ENCODE measurements at regions not wholly inside any gene's neighbourhood (a gene's known extent, or its start where the extent isn't known, plus 50 kb on each side); places are given as distances from the start of the nearest gene placed in this dataset.

DNA sequence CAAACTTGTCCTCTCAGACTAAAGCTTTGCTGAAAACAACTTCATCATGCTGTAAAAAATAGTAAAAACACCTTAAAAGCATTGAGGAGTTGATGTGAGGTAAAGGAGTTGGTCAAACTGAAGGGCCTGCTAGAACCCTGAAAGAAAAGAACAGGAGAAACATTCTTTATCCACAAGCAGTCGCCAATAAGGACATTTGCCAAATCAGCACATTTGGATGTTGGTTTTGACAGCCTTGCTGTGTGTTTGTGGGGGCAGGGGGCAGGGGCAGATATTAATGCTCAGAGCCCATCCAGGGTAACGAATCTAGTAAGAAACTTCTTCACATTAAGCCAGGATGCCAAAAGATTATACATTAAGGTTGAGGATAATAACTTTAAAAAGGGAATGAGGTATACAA, 399.9 kb upstream of the ZFHX3 start:
- no peaks in the 10 kb centered on the region for H3K36me3 ChIP-seq
- TF ChIP-seq Cebpa-rat (IDR thresholded peaks at IDR 0.05), result no peak
- no peaks in the 10 kb centered on the region for H4K20me1 ChIP-seq
- no peak overlapping the region for H3K9ac ChIP-seq
- H3K27me3 ChIP-seq, result no peaks in the 10 kb centered on the region
- no peaks in the 10 kb centered on the region for H3K4me1 ChIP-seq
- H3K4me3 ChIP-seq, result no peak overlapping the region
- peaks cover 32% of the 10 kb centered on the region for H3K9me3 ChIP-seq
- no peak overlapping the region for H3K27ac ChIP-seq
- no peak overlapping the region for H3K4me2 ChIP-seq

DNA sequence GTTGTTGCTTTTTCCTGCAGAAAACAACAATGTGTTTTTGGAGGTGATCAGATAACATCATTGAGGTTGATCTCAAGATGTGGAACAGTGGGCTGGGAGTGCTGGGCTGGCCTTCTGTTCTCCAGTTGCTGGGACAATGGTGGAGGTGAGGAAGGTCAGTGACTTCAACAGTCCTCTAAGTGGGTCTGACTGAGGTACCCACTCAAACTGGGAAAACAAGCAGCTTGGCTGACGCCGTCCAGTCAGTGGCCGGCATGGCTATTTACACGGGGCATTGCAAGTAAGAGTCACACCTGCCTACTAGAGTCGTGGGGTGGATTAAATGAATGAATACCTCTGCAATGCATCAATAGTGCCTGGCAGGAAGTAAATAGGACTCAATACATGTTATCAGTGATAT, 386.7 kb upstream of the ZFHX3 start:
- no peaks in the 10 kb centered on the region for H3K4me1 ChIP-seq
- H3K9ac ChIP-seq, result no peak overlapping the region
- no peaks in the 10 kb centered on the region for H3K36me3 ChIP-seq
- no peak overlapping the region for H3K4me2 ChIP-seq
- no peaks in the 10 kb centered on the region for H4K20me1 ChIP-seq
- no peak overlapping the region for H3K4me3 ChIP-seq
- no peak overlapping the region for H3K27ac ChIP-seq
- no peaks in the 10 kb centered on the region for H3K27me3 ChIP-seq
- no peak for TF ChIP-seq Cebpa-rat (IDR thresholded peaks at IDR 0.05)
- no peaks in the 10 kb centered on the region for H3K9me3 ChIP-seq

DNA sequence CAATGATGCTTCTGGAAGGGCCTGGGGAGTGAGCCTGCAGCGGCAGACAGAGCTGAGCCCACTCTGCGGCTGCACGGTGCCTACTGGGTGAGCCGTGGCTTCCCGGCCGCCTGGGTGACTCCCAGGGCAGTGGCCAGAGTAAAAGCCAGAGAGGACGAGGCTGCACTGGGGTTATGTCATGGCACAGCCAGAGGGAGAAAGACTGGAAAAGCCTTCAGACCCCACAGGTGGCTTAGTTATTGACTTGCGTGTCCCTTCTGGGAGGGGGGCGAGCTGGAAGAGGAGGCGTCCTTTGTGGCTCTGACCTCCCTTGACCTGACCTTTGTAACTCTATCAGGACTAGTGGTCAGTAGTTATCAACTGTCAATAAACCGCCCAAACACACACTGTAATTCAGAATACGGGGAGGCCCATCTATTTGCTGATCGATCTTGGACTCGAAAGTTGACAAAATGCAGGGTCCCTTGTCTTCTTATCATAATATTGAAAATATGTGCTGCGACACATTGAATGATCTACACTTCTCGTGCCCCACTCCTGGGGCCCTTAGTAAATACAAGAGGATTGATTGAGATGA, 385.9 kb upstream of the ZFHX3 start:
- Histone ChIP-seq H3K9ac (no peak overlapping the region), H3K4me2 (no peak overlapping the region), H3K36me3 (no peaks in the 10 kb centered on the region)

DNA sequence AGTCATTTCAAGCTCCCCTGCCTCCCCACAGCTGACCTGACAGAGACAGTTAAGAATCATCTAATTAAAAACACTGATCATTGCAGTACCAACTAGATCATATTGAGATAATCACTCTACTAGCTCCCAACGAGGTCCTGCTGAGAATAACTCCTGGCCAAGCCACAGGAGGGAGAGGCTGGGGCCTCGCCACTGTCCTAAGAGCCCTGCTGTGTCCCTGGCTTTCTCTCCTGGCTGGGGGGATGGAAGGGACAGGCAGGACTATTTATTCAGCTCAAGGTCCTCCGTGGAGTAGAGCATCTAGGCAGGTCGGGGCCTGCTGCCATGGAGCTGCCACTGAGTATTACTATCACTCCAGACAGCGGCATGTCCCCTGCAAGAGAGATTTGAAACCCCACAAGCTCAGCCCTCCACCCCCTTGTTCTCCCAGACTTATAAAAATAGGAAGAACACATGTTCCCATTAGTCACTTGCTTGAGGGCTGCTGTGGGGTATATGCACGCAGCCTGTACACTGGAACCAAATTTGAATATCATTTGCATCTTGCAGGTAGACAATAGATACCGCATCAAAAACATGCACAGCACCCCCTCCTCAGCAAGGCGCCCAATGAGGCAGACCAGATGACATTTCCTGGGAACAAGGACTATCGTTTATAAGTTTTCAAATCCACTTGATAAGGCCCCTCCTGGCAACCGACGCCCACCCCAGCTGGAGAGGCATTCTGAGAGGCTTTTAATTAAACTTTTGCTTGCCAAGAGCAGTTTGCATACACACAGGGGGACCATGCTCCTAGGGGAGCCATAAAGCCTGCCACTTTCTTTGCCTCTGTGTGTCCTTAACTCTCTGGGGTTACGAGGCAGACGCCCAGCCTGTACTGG, 385.2 kb upstream of the ZFHX3 start:
- Histone ChIP-seq H3K4me2 (no peak overlapping the region), H3K4me1 (no peaks in the 10 kb centered on the region), H3K27me3 (no peaks in the 10 kb centered on the region), H3K4me3 (no peak overlapping the region), H3K9me3 (no peaks in the 10 kb centered on the region), H4K20me1 (no peaks in the 10 kb centered on the region), H3K36me3 (no peaks in the 10 kb centered on the region), H3K27ac (no peak overlapping the region), H3K9ac (no peak overlapping the region)
- no peak for TF ChIP-seq Cebpa-rat (IDR thresholded peaks at IDR 0.05)

More for the DNA sequence above, 385.9 kb upstream of the ZFHX3 start:
- Histone ChIP-seq H4K20me1 (no peaks in the 10 kb centered on the region), H3K27me3 (no peaks in the 10 kb centered on the region), H3K9me3 (no peaks in the 10 kb centered on the region), H3K4me1 (no peaks in the 10 kb centered on the region), H3K4me3 (no peak overlapping the region), H3K27ac (no peak overlapping the region)
- no peak for TF ChIP-seq Cebpa-rat (IDR thresholded peaks at IDR 0.05)

DNA sequence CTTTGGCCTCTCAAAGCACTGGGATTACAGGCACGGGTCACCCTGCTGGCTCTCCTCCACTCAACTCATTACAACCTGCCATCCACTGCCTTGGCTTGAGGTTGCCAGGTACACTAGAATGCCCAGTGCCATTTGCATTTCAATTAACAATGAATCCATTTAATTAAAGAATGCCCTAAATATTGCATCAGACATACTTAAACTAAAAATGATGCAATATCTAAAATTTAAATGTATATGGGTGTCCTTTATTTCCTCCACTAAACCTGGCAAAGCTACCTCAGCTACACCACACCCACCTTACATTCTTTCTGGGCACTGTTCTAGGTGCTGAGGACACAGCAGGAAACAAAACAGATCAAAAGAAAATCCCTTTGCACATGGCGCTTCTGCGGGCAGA, 382.2 kb upstream of the ZFHX3 start:
- H3K4me1 ChIP-seq, result no peaks in the 10 kb centered on the region
- no peaks in the 10 kb centered on the region for H3K36me3 ChIP-seq
- H3K9ac ChIP-seq, result no peak overlapping the region
- no peaks in the 10 kb centered on the region for H4K20me1 ChIP-seq
- H3K4me3 ChIP-seq, result no peak overlapping the region
- H3K4me2 ChIP-seq, result no peak overlapping the region
- H3K9me3 ChIP-seq, result no peaks in the 10 kb centered on the region
- H3K27ac ChIP-seq, result no peak overlapping the region
- H3K27me3 ChIP-seq, result no peaks in the 10 kb centered on the region
- no peak for TF ChIP-seq Cebpa-rat (IDR thresholded peaks at IDR 0.05)

DNA sequence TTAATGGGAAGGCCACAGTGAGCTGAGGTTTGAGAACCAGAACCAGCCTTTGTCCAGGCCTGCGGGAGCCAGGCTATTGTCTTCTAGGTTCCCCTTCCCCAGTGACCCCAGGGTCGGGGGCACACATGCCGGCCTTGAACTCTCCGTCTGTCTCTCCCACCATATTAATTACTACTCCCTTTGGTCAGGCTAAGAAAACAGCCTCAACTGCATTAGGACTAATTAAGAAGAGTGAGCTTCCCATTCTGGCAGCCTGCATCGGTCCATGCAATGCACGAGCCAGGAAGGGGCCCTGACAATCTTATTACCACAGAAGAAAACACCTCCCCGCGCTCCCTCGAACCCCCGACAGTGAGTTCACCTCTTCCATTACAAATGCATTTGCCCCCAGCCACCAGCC, 380.2 kb upstream of the ZFHX3 start:
- H3K27me3 ChIP-seq, result no peaks in the 10 kb centered on the region
- no peak overlapping the region for H3K4me3 ChIP-seq
- H3K4me2 ChIP-seq, result no peak overlapping the region

DNA sequence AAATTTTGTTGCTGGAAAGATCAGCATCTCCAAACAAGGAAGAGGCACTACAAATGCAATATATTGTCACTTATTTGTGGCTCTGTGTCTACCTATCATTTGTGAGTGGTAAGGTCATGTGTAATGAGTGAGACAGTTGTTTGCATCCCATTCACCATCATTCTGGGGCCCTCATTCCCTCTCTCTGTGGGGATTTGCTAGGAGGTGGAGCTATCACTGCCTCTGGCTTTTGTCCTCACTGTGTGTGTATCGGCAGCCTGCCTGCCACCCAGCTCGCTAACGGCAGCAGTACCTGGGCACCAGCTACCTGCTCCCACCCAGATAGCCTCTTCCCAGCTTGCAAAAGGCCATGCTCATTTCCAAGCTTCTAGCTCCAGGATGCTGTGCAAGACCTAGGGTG, 379.2 kb upstream of the ZFHX3 start:
- Histone ChIP-seq H3K4me2 (no peak overlapping the region), H3K4me3 (no peak overlapping the region), H3K36me3 (no peaks in the 10 kb centered on the region), H3K9ac (no peak overlapping the region), H4K20me1 (no peaks in the 10 kb centered on the region), H3K4me1 (no peaks in the 10 kb centered on the region), H3K27ac (no peak overlapping the region), H3K27me3 (no peaks in the 10 kb centered on the region), H3K9me3 (no peaks in the 10 kb centered on the region)
- no peak for TF ChIP-seq Cebpa-rat (IDR thresholded peaks at IDR 0.05)

More for the DNA sequence above, 380.2 kb upstream of the ZFHX3 start:
- Histone ChIP-seq H3K27ac (no peak overlapping the region), H4K20me1 (no peaks in the 10 kb centered on the region), H3K9me3 (no peaks in the 10 kb centered on the region), H3K4me1 (no peaks in the 10 kb centered on the region), H3K36me3 (no peaks in the 10 kb centered on the region), H3K9ac (no peak overlapping the region)
- TF ChIP-seq Cebpa-rat (IDR thresholded peaks at IDR 0.05), result no peak

DNA sequence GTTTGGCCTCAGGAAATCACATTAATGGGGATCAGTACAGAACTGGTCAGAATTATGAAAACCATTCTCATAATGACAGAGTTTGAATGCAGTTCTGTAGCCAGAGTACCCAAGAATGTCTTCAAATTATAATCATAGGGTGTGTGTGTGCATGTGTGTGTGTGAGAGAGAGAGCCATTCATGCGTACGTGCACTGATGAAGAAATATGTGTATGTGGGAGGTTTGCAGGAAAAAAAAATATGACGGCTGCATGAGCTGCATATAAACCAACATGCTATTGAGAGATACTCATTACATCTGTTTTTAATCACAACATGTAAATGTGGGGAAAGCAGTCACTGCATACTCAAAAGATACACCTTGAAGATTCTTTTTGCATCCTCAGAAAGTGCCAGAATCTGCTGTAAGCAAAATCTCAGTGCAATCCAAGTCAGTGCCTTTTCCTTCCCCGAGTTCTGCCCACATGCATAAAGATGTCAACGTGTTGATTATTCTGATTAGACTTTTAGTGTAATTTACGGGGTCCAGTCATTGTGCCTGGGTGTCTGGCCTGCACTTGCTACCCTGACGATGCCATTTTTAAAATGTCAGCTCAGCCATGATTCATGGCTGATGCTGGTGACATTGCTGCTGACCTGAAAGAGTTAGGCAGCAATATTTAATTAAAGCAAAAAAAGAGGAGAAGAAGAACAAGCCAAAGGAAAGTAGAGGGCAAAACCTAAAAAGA, 378.7 kb upstream of the ZFHX3 start:
- Histone ChIP-seq H4K20me1 (no peaks in the 10 kb centered on the region), H3K4me2 (no peak overlapping the region), H3K9me3 (no peaks in the 10 kb centered on the region), H3K36me3 (no peaks in the 10 kb centered on the region), H3K27ac (no peak overlapping the region), H3K4me1 (no peaks in the 10 kb centered on the region), H3K27me3 (no peaks in the 10 kb centered on the region), H3K9ac (no peak overlapping the region), H3K4me3 (no peak overlapping the region)
- no peak for TF ChIP-seq Cebpa-rat (IDR thresholded peaks at IDR 0.05)

DNA sequence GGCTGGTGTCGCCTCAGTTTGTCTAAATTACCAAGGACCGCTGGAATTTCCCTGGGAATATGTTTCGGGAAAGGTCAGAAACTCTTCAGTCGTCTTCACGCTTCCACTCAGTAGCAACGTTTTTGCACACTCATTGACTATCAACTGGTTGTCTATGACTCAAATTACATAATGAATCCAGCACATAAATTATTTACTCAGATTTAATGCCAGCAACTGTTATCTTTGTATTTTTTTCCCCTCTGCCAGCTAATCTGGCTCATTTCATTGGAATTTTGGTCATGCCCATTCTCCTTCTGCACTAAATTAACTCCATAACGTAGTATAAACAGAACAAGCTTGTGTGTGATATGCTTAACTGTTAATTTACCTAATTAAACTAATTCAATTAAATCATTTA, 372.7 kb upstream of the ZFHX3 start:
- no peak overlapping the region for H3K9ac ChIP-seq
- no peak for TF ChIP-seq Cebpa-rat (IDR thresholded peaks at IDR 0.05)
- no peaks in the 10 kb centered on the region for H4K20me1 ChIP-seq
- no peaks in the 10 kb centered on the region for H3K27me3 ChIP-seq
- no peaks in the 10 kb centered on the region for H3K36me3 ChIP-seq
- no peak overlapping the region for H3K4me2 ChIP-seq
- H3K4me1 ChIP-seq, result no peaks in the 10 kb centered on the region
- H3K9me3 ChIP-seq, result no peaks in the 10 kb centered on the region
- no peak overlapping the region for H3K27ac ChIP-seq
- H3K4me3 ChIP-seq, result no peak overlapping the region

DNA sequence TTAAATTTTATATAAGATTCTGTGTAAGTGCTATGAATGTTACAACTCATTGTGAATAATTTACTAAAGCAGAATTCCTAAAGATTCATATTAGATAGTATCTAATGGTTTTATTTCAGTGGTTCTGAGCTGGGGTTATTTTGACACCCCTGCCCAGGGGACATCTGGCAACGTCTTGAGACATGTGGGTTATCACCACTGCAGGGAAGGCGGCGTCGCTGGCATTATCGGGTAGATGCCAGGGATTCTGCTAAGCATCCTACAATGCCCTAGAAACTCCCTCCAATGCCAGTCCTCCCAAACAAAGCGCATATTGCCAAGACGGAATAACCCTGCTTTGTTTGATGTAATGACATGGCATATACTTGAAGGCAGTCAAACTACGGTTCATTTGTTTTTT, 372.3 kb upstream of the ZFHX3 start:
- H4K20me1 ChIP-seq, result no peaks in the 10 kb centered on the region
- no peaks in the 10 kb centered on the region for H3K27me3 ChIP-seq
- H3K4me3 ChIP-seq, result no peak overlapping the region
- no peak overlapping the region for H3K9ac ChIP-seq
- no peaks in the 10 kb centered on the region for H3K9me3 ChIP-seq
- no peaks in the 10 kb centered on the region for H3K4me1 ChIP-seq
- H3K36me3 ChIP-seq, result no peaks in the 10 kb centered on the region
- H3K27ac ChIP-seq, result no peak overlapping the region
- no peak overlapping the region for H3K4me2 ChIP-seq
- TF ChIP-seq Cebpa-rat (IDR thresholded peaks at IDR 0.05), result no peak

Data from BLaER1 (cell line).